PC-9 (cell line): ENCODE measurements at regions not wholly inside any gene's neighbourhood (a gene's known extent, or its start where the extent isn't known, plus 50 kb on each side); places are given as distances from the start of the nearest gene placed in this dataset.

Source experiments
- BruUV-seq: library from RNA; stranded (reverse); fragments of 400-500 nt; replicated peaks from 2 replicates; lab custom pipeline; 2021; lab: Mats Ljungman, UMichigan
- CTCF ChIA-PET: fragments of 300-600 bp; sonication (Branson Sonifier 250); formaldehyde crosslinking; loops from one replicate; lab custom pipeline; 2022; ENCODE audit warnings: antibody characterized with exemption; lab: Charles Lee
- POLR2A ChIA-PET: fragments of 300-600 bp; sonication (Branson Sonifier 250); formaldehyde crosslinking; loops from one replicate; lab custom pipeline; 2022; ENCODE audit warnings: antibody characterized with exemption; ENCODE audit not compliant: unreplicated experiment; lab: Charles Lee
- DNase-seq, 2 experiments: peaks; one replicate each; pipeline versions ENCODE4 v3.0.0 to v3.0.0-alpha.2; 2015 to 2022; ENCODE audit warnings: mixed read lengths in 1 of 2
- H2AFZ ChIP-seq: fragments of 200-600 bp; sonication (generic); 2 replicates; pipeline ENCODE4 v1.8.1; 2017; ENCODE audit warnings: antibody characterized with exemption
- H3F3A ChIP-seq: fragments of 200-600 bp; sonication (generic); 2 replicates; pipeline ENCODE4 v1.8.1; 2017; ENCODE audit warnings: antibody characterized with exemption, mild to moderate bottlenecking, low read depth; ENCODE audit not compliant: insufficient read depth
- H3K27ac ChIP-seq: fragments of 200-600 bp; sonication (generic); 2 replicates; pipeline ENCODE4 v1.6.1; 2016; ENCODE audit warnings: mixed run types
- H3K27me3 ChIP-seq: fragments of 200-600 bp; sonication (generic); 2 replicates; pipeline ENCODE4 v1.6.1; 2016; ENCODE audit warnings: low read depth, mixed run types; ENCODE audit not compliant: insufficient read depth
- H3K36me3 ChIP-seq: fragments of 200-600 bp; sonication (generic); 2 replicates; pipeline ENCODE4 v1.6.1; 2016; ENCODE audit warnings: low read depth, mixed run types
- H3K4me1 ChIP-seq: fragments of 200-600 bp; sonication (generic); replicated peaks from 2 replicates; pipeline ENCODE4 v1.6.1; 2016; ENCODE audit warnings: mixed run types; ENCODE audit not compliant: insufficient read depth
- H3K4me2 ChIP-seq: fragments of 200-600 bp; sonication (generic); 2 replicates; pipeline ENCODE4 v1.6.1; 2017; ENCODE audit warnings: mixed run types
- H3K4me3 ChIP-seq: fragments of 200-600 bp; sonication (generic); 2 replicates; pipeline ENCODE4 v1.6.1; 2016; ENCODE audit warnings: mixed run types
- H3K79me2 ChIP-seq: fragments of 200-600 bp; sonication (generic); 2 replicates; pipeline ENCODE4 v1.6.1; 2017; ENCODE audit warnings: low read depth, mixed run types
- H3K9me2 ChIP-seq: fragments of 200-600 bp; sonication (generic); 2 replicates; pipeline ENCODE4 v1.8.1; 2017; ENCODE audit warnings: mild to moderate bottlenecking; ENCODE audit not compliant: insufficient read depth
- H3K9me3 ChIP-seq: fragments of 200-600 bp; sonication (generic); 2 replicates; pipeline ENCODE4 v1.8.1; 2016; ENCODE audit warnings: low read depth; ENCODE audit not compliant: insufficient read depth
- H4K20me1 ChIP-seq: fragments of 200-600 bp; sonication (generic); 2 replicates; pipeline ENCODE4 v1.8.1; 2017; ENCODE audit not compliant: insufficient read depth
- EZH2 ChIP-seq: fragments of 200-600 bp; sonication (generic); IDR thresholded peaks from 2 replicates; pipeline ENCODE4 v1.8.0; 2017; ENCODE audit warnings: antibody characterized with exemption, low read depth
- intact Hi-C: fragments of 100-400 bp; cut with micrococcal nuclease; formaldehyde crosslinking; loops from one replicate; pipeline ENCODE4 v1.10.0; 2022; ENCODE audit not compliant: unreplicated experiment
- TF ChIP-seq, protein P1 (sequence below): fragments of 200-600 bp; sonication (generic); conservative IDR thresholded peaks from 2 replicates; pipeline ENCODE4 v1.6.1; 2017; ENCODE audit warnings: mixed run types, antibody characterized with exemption, mild to moderate bottlenecking, moderate library complexity

DNA sequence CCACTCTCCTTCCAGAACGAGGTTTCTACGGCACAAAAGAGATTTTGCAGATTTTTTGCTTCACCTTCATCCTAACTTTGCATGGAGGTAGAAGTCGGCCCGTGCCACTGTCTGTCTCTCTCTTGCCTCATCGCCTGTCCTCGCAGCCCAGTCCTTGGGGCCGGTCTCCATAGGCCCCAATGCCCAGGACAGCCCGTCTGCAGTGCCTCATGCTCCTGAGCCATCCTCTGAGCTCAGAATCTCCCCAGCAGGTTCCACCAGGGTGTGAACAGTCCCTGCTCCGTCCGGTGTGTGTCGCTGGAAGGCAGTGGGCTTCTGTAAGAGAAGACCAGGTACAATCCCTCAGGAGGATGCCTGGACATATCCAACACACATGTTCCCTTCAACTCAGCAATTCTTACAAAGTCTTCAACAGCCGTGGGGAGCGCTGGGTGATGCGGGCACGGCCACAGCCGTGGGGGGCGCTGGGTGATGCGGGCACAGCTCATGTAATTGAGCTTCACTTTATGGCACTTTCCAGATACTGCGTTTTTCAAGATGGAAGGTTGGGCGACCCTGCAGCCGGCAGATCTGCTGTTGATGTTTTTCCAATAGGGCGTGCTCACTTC is 231.9 kb downstream of the DLL1 start:
- Histone ChIP-seq H3K9me2 (no peaks in the 10 kb centered on the region), H3K36me3 (no peaks in the 10 kb centered on the region), H2AFZ (no peak overlapping the region), H4K20me1 (no peaks in the 10 kb centered on the region), H3K4me2 (no peak overlapping the region), H3K4me1 (no peaks in the 10 kb centered on the region), H3K27me3 (peaks cover 70% of the 10 kb centered on the region), H3K27ac (no peak overlapping the region), H3F3A (no peaks in the 10 kb centered on the region), H3K4me3 (no peak overlapping the region), H3K9me3 (no peaks in the 10 kb centered on the region), H3K79me2 (no peaks in the 10 kb centered on the region)
- no peak for DNase-seq
- no TSS peak for BruUV-seq
- ChIA-PET CTCF (no interaction called here), POLR2A (no interaction called here)
- TF ChIP-seq, protein P1, sequence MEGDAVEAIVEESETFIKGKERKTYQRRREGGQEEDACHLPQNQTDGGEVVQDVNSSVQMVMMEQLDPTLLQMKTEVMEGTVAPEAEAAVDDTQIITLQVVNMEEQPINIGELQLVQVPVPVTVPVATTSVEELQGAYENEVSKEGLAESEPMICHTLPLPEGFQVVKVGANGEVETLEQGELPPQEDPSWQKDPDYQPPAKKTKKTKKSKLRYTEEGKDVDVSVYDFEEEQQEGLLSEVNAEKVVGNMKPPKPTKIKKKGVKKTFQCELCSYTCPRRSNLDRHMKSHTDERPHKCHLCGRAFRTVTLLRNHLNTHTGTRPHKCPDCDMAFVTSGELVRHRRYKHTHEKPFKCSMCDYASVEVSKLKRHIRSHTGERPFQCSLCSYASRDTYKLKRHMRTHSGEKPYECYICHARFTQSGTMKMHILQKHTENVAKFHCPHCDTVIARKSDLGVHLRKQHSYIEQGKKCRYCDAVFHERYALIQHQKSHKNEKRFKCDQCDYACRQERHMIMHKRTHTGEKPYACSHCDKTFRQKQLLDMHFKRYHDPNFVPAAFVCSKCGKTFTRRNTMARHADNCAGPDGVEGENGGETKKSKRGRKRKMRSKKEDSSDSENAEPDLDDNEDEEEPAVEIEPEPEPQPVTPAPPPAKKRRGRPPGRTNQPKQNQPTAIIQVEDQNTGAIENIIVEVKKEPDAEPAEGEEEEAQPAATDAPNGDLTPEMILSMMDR = no peak
- TF ChIP-seq EZH2 = no peak
- intact Hi-C loops = no loop called here

DNA sequence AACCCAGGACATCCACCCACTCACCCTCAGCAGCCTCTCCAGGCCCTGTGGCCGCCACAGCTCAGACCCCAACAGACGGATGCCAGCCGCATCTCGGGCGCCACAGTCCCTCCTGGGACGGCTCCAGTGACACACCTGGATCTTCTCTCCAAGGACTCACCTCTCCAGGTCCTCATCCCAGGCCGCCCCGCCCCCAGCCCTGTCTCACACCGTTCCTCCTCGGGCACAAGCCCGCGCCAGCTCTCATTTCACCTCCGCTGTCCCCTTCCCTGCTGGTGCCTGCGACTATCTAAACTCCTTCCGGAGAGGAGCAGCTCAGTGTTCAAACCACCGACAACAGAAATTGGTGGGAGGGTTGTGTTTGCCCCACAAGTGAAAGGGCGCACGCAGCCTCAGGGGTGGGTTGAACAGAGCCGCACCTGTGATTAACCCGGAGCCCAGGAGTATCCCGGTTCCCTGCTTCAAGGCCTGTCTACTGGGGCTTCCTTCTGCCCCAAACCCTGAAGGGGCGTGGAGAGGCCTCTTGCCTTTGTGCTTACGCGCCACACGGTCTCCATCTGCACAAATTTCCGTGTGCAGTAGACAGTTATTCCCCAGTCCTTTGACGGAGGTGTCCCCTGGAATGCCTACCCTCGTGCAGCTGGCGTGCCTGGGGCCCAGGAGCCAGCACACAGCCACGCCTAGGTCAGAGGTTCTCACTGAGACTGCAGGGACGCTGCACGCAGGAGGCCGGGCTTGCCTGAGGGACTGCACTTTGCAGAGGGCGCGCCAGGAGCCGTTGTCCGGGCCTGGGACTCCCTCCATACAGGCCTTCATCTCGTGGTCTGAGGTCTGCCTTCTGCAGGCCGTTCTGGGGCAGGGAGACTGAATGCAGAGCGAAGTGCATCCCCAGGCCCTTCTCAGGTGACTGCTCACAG is 232.7 kb downstream of the DLL1 start:
- Histone ChIP-seq H3K9me3 (no peaks in the 10 kb centered on the region), H3F3A (no peaks in the 10 kb centered on the region), H4K20me1 (no peaks in the 10 kb centered on the region), H3K4me3 (no peak overlapping the region), H2AFZ (no peak overlapping the region), H3K4me2 (no peak overlapping the region), H3K79me2 (no peaks in the 10 kb centered on the region), H3K36me3 (no peaks in the 10 kb centered on the region), H3K27me3 (peaks cover 63% of the 10 kb centered on the region), H3K9me2 (no peaks in the 10 kb centered on the region), H3K27ac (no peak overlapping the region), H3K4me1 (no peaks in the 10 kb centered on the region)
- TF ChIP-seq, protein P1 = no peak
- no peak for TF ChIP-seq EZH2
- CTCF ChIA-PET = no interaction called here
- no TSS peak for BruUV-seq
- POLR2A ChIA-PET = no interaction called here
- intact Hi-C loops = no loop called here
- DNase-seq = no peak

DNA sequence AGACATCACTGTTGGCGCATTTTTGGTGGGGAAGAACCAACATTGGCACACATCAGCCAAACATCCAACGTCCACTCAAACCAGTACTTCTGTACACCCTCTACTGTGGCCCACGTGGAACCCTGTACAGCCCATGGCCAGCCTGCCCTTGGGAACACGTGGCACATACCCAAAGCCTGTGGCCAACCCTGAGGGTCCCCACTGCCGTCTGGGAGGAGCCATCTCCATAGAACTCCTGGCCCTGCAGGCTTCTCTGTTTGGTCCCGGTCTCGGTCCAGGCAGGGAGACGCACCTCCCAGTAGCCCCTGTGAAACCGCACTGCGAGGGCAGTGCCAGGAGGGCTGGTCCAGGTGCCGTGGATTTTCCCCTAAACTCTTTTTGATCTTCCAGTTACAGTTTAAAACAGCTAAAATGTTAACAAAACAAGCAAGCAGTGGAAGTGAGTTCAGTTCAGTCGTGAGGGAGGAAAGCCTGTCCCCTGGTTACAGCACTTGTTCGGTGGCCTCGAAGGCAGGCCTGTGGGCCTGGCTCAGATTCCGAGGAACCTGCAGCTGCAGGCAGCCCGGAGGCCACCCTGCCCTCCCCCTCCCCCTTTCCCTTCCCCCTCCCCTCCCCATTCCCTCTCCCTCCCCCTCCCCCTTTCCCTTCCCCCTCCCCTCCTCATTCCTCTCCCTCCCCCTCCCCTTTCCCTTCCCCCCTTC is 233.7 kb downstream of the DLL1 start:
- no peaks in the 10 kb centered on the region for H3K9me3 ChIP-seq
- no peak for DNase-seq
- H3F3A ChIP-seq = no peaks in the 10 kb centered on the region
- ChIA-PET POLR2A (no interaction called here), CTCF (no interaction called here)
- H2AFZ ChIP-seq = no peak overlapping the region
- TF ChIP-seq, protein P1 = no peak
- TF ChIP-seq EZH2 = no peak
- intact Hi-C loops = no loop called here
- no peak overlapping the region for H3K27ac ChIP-seq
- H3K4me3 ChIP-seq = no peak overlapping the region
- H3K79me2 ChIP-seq = no peaks in the 10 kb centered on the region
- no TSS peak for BruUV-seq
- no peaks in the 10 kb centered on the region for H3K36me3 ChIP-seq
- H3K4me2 ChIP-seq = no peak overlapping the region
- H3K4me1 ChIP-seq = no peaks in the 10 kb centered on the region
- H3K9me2 ChIP-seq = no peaks in the 10 kb centered on the region
- peaks cover 53% of the 10 kb centered on the region for H3K27me3 ChIP-seq
- no peaks in the 10 kb centered on the region for H4K20me1 ChIP-seq
